Endothelial cell of umbilical vein (primary cell): ENCODE measurements at regions not wholly inside any gene's neighbourhood (a gene's known extent, or its start where the extent isn't known, plus 50 kb on each side); places are given as distances from the start of the nearest gene placed in this dataset.

Experiments used
- BruUV-seq: library from RNA; stranded (reverse); fragments of 400-500 nt; replicated peaks from 2 replicates; lab custom pipeline; 2021; lab: Mats Ljungman, UMichigan
- CTCF ChIA-PET: fragments of 300-600, 350-600 bp; sonication (Branson Sonifier 250); formaldehyde crosslinking; loops from one replicate; lab custom pipeline; 2021; ENCODE audit warnings: antibody characterized with exemption, inconsistent platforms; lab: Charles Lee
- POLR2A ChIA-PET: fragments of 300-600, 350-600 bp; sonication (Branson Sonifier 250); formaldehyde crosslinking; loops from one replicate; lab custom pipeline; 2021; ENCODE audit warnings: antibody characterized with exemption, inconsistent platforms; lab: Charles Lee
- DNase-seq: peaks from one replicate; pipeline ENCODE4 v3.0.0-alpha.2; 2011; ENCODE audit warnings: low read depth, low spot score
- FAIRE-seq: peaks from 2 replicates; lab custom pipeline; 2011; peaks lifted over from hg19 to GRCh38; lab: Jason Lieb, UNC
- H2AFZ ChIP-seq: 2 replicates; pipeline ENCODE4 v1.6.0; 2012; ENCODE audit warnings: low read depth, low read length, control low read depth, inconsistent platforms
- H3K27ac ChIP-seq: 2 replicates; pipeline ENCODE4 v1.5.1; 2011; ENCODE audit warnings: low read depth, mild to moderate bottlenecking, control low read depth, low read length, moderate library complexity; ENCODE audit not compliant: insufficient read depth
- H3K27me3 ChIP-seq, 2 experiments: 2 replicates each; pipeline versions ENCODE4 v1.6.0 to v1.6.1; 2011; ENCODE audit warnings: low read length in 2 of 2, mixed read lengths in 1 of 2; ENCODE audit not compliant: control insufficient read depth in 2 of 2, insufficient read depth in 2 of 2
- H3K36me3 ChIP-seq, 2 experiments: 2 replicates in 1 of 2; 3 replicates in 1 of 2; pipeline ENCODE4 v1.5.1; 2011; ENCODE audit warnings: low read length in 2 of 2, mild to moderate bottlenecking in 1 of 2, moderate library complexity in 1 of 2; ENCODE audit not compliant: control insufficient read depth in 2 of 2, insufficient read depth in 2 of 2; ENCODE audit errors: extremely low read depth in 1 of 2
- H3K4me1 ChIP-seq: 3 replicates; pipeline ENCODE4 v1.5.1; 2011; ENCODE audit warnings: mild to moderate bottlenecking, low read length; ENCODE audit not compliant: control insufficient read depth, insufficient read depth; ENCODE audit errors: extremely low read depth
- H3K4me2 ChIP-seq: 2 replicates; pipeline ENCODE4 v1.6.1; 2011; ENCODE audit warnings: low read length, control low read depth, mixed read lengths; ENCODE audit not compliant: insufficient read depth
- H3K4me3 ChIP-seq, 3 experiments: fragments of 200-600 bp in 1 of 3; sonication (generic), shearing (Covaris generic) in 1 of 3; replicated peaks in 1 of 3; 2 replicates each; pipeline ENCODE4 v1.5.1; 2011 to 2016; ENCODE audit warnings: control low read depth in 3 of 3, low read length in 3 of 3, mild to moderate bottlenecking in 2 of 3, inconsistent platforms in 1 of 3, low read depth in 1 of 3, moderate library complexity in 1 of 3; ENCODE audit not compliant: insufficient read depth in 1 of 3
- H3K79me2 ChIP-seq: 2 replicates; pipeline ENCODE4 v1.6.0; 2012; ENCODE audit warnings: low read length, inconsistent platforms; ENCODE audit not compliant: control insufficient read depth, insufficient read depth
- H3K9ac ChIP-seq: replicated peaks from 2 replicates; pipeline ENCODE3; 2011; ENCODE audit warnings: low read length, control low read depth; ENCODE audit not compliant: insufficient read depth; ENCODE audit errors: extremely low read depth
- H3K9me1 ChIP-seq: replicated peaks from 3 replicates; pipeline ENCODE4 v1.6.0; 2011; ENCODE audit warnings: mild to moderate bottlenecking, low read length; ENCODE audit not compliant: control insufficient read depth, insufficient read depth; ENCODE audit errors: extremely low read depth
- H3K9me3 ChIP-seq: replicated peaks from 2 replicates; pipeline ENCODE4 v1.5.1; 2012; ENCODE audit warnings: low read length, inconsistent platforms; ENCODE audit not compliant: control insufficient read depth, insufficient read depth
- H4K20me1 ChIP-seq: replicated peaks from 2 replicates; pipeline ENCODE3; 2011; ENCODE audit warnings: mild to moderate bottlenecking, low read length; ENCODE audit not compliant: control insufficient read depth, insufficient read depth; ENCODE audit errors: extremely low read depth
- EZH2 ChIP-seq: IDR thresholded peaks from 2 replicates; pipeline ENCODE4 v1.6.1; 2012; ENCODE audit warnings: borderline replicate concordance, low read depth, mild to moderate bottlenecking, moderate library complexity, low read length, inconsistent platforms; ENCODE audit not compliant: severe bottlenecking
- FOS ChIP-seq: IDR thresholded peaks from 2 replicates; pipeline ENCODE4 v1.6.1; 2011; ENCODE audit warnings: mild to moderate bottlenecking, low read length, moderate library complexity, borderline replicate concordance; ENCODE audit not compliant: insufficient read depth
- GATA2 ChIP-seq: IDR thresholded peaks from 2 replicates; pipeline ENCODE4 v1.7.0; 2011; ENCODE audit warnings: low read depth, mild to moderate bottlenecking, moderate library complexity, mixed read lengths, low read length; ENCODE audit not compliant: insufficient read length, insufficient read depth
- JUN ChIP-seq: IDR thresholded peaks from 2 replicates; pipeline ENCODE4 v1.6.1; 2011; ENCODE audit warnings: borderline replicate concordance, low read depth; ENCODE audit not compliant: insufficient read length, insufficient read depth
- MYC ChIP-seq: IDR thresholded peaks from one replicate; pipeline ENCODE4 v1.6.1; 2011; ENCODE audit warnings: mild to moderate bottlenecking, low read depth, low read length
- POLR2A ChIP-seq: IDR thresholded peaks from 2 replicates; pipeline ENCODE4 v1.6.1; 2012; ENCODE audit warnings: low read depth, mild to moderate bottlenecking, control low read depth, low read length
- POLR2AphosphoS5 ChIP-seq: IDR thresholded peaks from 2 replicates; pipeline ENCODE4 v1.6.1; 2012; ENCODE audit warnings: low read depth, mild to moderate bottlenecking, control low read depth, low read length, moderate library complexity; ENCODE audit not compliant: insufficient read depth
- dilution Hi-C: fragments of 300-500 bp; cut with MboI; formaldehyde crosslinking; loops from one replicate; pipeline ENCODE4 v1.15.0; 2019; ENCODE audit warnings: low sequenced_read_pairs; ENCODE audit not compliant: extremely low pct_ligation_motif_present
- intact Hi-C: fragments of 100-400 bp; cut with micrococcal nuclease; formaldehyde crosslinking; loops from one replicate; pipeline ENCODE4 v1.10.0; 2022
- TF ChIP-seq, protein P1 (sequence below), 2 donors: IDR thresholded peaks; 1 replicate in 1 of 2; 2 replicates in 1 of 2; pipeline ENCODE4 v1.5.1; 2011; ENCODE audit warnings: low read length in 2 of 2, mild to moderate bottlenecking in 2 of 2, moderate library complexity in 2 of 2, control low read depth in 1 of 2, inconsistent platforms in 1 of 2, low read depth in 1 of 2; ENCODE audit not compliant: insufficient read depth in 1 of 2; ENCODE audit errors: extremely low read depth in 1 of 2
- TF ChIP-seq, protein P2 (sequence below): IDR thresholded peaks from 2 replicates; pipeline ENCODE4 v1.6.1; 2011; ENCODE audit not compliant: insufficient read depth, insufficient read length

DNA sequence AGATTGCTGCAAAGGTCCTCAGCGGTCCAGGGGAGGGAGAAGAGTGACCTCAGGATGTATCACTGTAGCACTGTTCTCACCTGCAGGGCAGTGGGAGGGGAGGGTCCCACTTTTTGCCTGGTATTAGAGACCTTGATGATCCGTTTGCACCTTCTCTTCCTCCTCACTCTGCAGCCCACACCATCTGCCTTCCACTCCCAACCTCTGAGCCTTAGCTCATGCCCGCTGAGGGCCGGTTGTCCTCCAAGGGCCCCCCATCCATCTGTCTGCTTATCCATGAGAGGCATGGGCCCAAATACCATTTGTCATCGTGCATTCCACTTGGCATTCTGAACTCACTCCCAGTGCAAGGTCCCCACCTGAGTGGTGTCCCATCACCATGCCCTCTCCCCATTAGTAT lies 64.6 kb upstream of the PCBD1 start:
- ChIA-PET CTCF (no interaction called here), POLR2A (no interaction called here)
- no peak overlapping the region for H2AFZ ChIP-seq
- intact Hi-C loops: no loop called here
- H3K27ac ChIP-seq: no peak overlapping the region
- no peak overlapping the region for H3K9ac ChIP-seq
- H3K4me2 ChIP-seq: no peak overlapping the region
- FAIRE-seq (no peak), DNase-seq (no peak)
- H3K9me1 ChIP-seq: no peaks in the 10 kb centered on the region
- no TSS peak for BruUV-seq
- no peak for TF ChIP-seq POLR2AphosphoS5
- no peak for TF ChIP-seq JUN
- no peak for TF ChIP-seq POLR2A
- TF ChIP-seq GATA2: no peak
- TF ChIP-seq MYC: no peak
- TF ChIP-seq, protein P1, sequence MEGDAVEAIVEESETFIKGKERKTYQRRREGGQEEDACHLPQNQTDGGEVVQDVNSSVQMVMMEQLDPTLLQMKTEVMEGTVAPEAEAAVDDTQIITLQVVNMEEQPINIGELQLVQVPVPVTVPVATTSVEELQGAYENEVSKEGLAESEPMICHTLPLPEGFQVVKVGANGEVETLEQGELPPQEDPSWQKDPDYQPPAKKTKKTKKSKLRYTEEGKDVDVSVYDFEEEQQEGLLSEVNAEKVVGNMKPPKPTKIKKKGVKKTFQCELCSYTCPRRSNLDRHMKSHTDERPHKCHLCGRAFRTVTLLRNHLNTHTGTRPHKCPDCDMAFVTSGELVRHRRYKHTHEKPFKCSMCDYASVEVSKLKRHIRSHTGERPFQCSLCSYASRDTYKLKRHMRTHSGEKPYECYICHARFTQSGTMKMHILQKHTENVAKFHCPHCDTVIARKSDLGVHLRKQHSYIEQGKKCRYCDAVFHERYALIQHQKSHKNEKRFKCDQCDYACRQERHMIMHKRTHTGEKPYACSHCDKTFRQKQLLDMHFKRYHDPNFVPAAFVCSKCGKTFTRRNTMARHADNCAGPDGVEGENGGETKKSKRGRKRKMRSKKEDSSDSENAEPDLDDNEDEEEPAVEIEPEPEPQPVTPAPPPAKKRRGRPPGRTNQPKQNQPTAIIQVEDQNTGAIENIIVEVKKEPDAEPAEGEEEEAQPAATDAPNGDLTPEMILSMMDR (IDR thresholded peaks at IDR 0.05; ENCODE audit: extremely low read depth in 1 of 2, insufficient read depth in 1 of 2, low read depth in 1 of 2, low read length in 2 of 2): no peak
- TF ChIP-seq EZH2: no peak
- TF ChIP-seq FOS: no peak
- TF ChIP-seq, protein P2, sequence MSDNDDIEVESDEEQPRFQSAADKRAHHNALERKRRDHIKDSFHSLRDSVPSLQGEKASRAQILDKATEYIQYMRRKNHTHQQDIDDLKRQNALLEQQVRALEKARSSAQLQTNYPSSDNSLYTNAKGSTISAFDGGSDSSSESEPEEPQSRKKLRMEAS: no peak
- H3K36me3 ChIP-seq: no peaks in the 10 kb centered on the region
- H4K20me1 ChIP-seq: peaks cover under 1% of the 10 kb centered on the region
- H3K4me1 ChIP-seq: no peaks in the 10 kb centered on the region
- no peaks in the 10 kb centered on the region for H3K9me3 ChIP-seq
- H3K27me3 ChIP-seq: peaks cover 3 to 11% of the 10 kb centered on the region in 2 experiments
- dilution Hi-C loops: no loop called here
- no peak overlapping the region for H3K4me3 ChIP-seq
- H3K79me2 ChIP-seq: no peaks in the 10 kb centered on the region
